Adrenal gland (tissue), 5 donors: ENCODE measurements at regions not wholly inside any gene's neighbourhood (a gene's known extent, or its start where the extent isn't known, plus 50 kb on each side); places are given as distances from the start of the nearest gene placed in this dataset.
A peak's percentile ranks its signal among the peaks of the same experiment; 100 is the strongest.

Experiments used
- CTCF ChIP-seq, 6 experiments: fragments of 450-650 bp in 4 of 6; fragments of 200-600 bp in 2 of 6; sonication (generic) in 1 of 6; IDR thresholded peaks; 1 replicate in 5 of 6; 2 replicates in 1 of 6; pipeline versions ENCODE4 v1.5.1 to v1.8.0; 2016 to 2021; ENCODE audit warnings: antibody characterized with exemption in 6 of 6, mild to moderate bottlenecking in 2 of 6, moderate library complexity in 1 of 6
- POLR2A ChIP-seq, 2 donors: fragments of 450-650 bp; IDR thresholded peaks; one replicate each; pipeline ENCODE4 v1.6.1; 2017; ENCODE audit warnings: antibody characterized with exemption in 2 of 2, mild to moderate bottlenecking in 2 of 2, moderate library complexity in 1 of 2
- donor health status: DM: no; HTN: no; CAD: no.

GRCh38 chr6:165987483-165988301, 180.0 kb downstream of the TBXT start:
- no peak for TF ChIP-seq CTCF (IDR thresholded peaks at IDR 0.05)
- peak; percentile 55 for TF ChIP-seq POLR2A (IDR thresholded peaks at IDR 0.05)
